NB4 (cell line): ENCODE measurements at regions not wholly inside any gene's neighbourhood (a gene's known extent, or its start where the extent isn't known, plus 50 kb on each side); places are given as distances from the start of the nearest gene placed in this dataset.

Source experiments
- CTCF ChIP-seq: IDR thresholded peaks from one replicate; pipeline ENCODE4 v1.5.1; 2012; ENCODE audit warnings: low read depth, low read length
- MAX ChIP-seq: IDR thresholded peaks from 2 replicates; pipeline ENCODE4 v1.6.1; 2011; ENCODE audit warnings: low read depth, low read length
- POLR2A ChIP-seq: IDR thresholded peaks from 2 replicates; pipeline ENCODE4 v1.6.1; 2011; ENCODE audit warnings: mild to moderate bottlenecking; ENCODE audit not compliant: insufficient read length; ENCODE audit errors: extremely low read depth

- no peak for TF ChIP-seq CTCF
- TF ChIP-seq POLR2A = no peak
- TF ChIP-seq MAX = no peak
These were observed 969.8 kb upstream of the ADGRL4 start for GRCh38 chr1:79976287-79976686.
